H7 (cell line): ENCODE measurements at regions not wholly inside any gene's neighbourhood (a gene's known extent, or its start where the extent isn't known, plus 50 kb on each side); places are given as distances from the start of the nearest gene placed in this dataset.
A peak's percentile ranks its signal among the peaks of the same experiment; 100 is the strongest.

Experiments
- DNase-seq: peaks from one replicate; pipeline ENCODE4 v3.0.0; 2012
- H3K27me3 ChIP-seq: 2 replicates; pipeline ENCODE4 v1.6.0; 2011; ENCODE audit warnings: mild to moderate bottlenecking, low read length; ENCODE audit not compliant: control insufficient read depth, insufficient read depth
- H3K36me3 ChIP-seq: replicated peaks from 2 replicates; pipeline ENCODE4 v1.5.1; 2011; ENCODE audit warnings: low read length; ENCODE audit not compliant: control insufficient read depth, insufficient read depth
- H3K4me3 ChIP-seq: 2 replicates; pipeline ENCODE4 v1.5.1; 2011; ENCODE audit warnings: low read depth, mild to moderate bottlenecking, control low read depth, low read length, moderate library complexity; ENCODE audit not compliant: insufficient read depth

DNA sequence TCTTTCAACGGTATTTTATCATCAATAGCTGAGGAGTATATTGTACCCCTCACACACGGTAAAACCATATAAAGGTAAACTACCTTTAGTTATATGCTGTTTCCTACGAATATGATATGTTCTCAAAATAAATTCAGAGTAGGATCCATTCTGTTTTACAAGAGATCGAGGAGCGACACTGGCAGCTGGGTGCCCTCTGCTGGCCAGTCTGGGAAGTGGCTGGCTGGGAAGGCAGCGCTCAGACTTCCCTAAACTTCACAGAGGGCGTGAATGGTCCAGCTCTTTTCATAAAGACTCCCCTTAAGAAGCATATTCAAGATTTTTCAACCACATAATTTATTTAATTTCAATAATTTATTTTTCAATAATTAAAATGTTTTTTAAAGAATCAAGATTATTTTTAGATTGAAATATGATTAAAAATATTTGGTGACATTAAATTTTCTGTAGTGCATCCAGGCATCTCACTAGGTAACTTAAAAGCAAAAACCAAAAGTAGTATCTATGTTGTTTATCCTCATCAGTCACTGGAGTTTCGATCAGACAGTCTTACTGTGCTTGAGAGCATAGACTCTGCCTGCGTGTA lies 187.5 kb upstream of the PDE10A start:
- no peaks in the 10 kb centered on the region for H3K36me3 ChIP-seq
- peak; percentile 83 for DNase-seq
- H3K4me3 ChIP-seq = no peak overlapping the region
- peaks cover 28% of the 10 kb centered on the region; the same call in 1 of the 2 replicates for H3K27me3 ChIP-seq

- H3K27me3 ChIP-seq = peaks cover 25% of the 10 kb centered on the region; the same call in 1 of the 2 replicates
- no peaks in the 10 kb centered on the region for H3K36me3 ChIP-seq
- no peak overlapping the region for H3K4me3 ChIP-seq
- DNase-seq = peak; percentile 69
These were observed 186.7 kb upstream of the PDE10A start for GRCh38 chr6:165849534-165850430.

DNA sequence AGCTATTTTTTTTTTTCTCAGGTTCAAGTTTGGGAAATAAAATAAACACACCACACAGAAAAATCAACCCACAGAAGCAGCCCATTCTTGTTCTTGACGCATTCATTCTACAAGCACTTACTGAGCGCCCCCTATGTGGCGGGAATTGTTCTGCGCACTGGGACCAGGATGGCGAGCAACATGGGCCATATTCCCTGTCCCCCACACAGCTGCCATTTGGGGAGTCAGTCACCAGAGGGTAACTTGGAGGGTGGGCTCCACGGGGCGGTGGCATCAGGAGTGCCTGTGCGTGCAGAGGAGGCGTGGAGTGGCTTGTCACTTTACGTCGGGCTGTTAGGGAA lies 185.0 kb upstream of the PDE10A start:
- Histone ChIP-seq H3K27me3 (peaks cover 8% of the 10 kb centered on the region; the same call in 1 of the 2 replicates), H3K4me3 (no peak overlapping the region), H3K36me3 (no peaks in the 10 kb centered on the region)
- peak; percentile 63 for DNase-seq

DNA sequence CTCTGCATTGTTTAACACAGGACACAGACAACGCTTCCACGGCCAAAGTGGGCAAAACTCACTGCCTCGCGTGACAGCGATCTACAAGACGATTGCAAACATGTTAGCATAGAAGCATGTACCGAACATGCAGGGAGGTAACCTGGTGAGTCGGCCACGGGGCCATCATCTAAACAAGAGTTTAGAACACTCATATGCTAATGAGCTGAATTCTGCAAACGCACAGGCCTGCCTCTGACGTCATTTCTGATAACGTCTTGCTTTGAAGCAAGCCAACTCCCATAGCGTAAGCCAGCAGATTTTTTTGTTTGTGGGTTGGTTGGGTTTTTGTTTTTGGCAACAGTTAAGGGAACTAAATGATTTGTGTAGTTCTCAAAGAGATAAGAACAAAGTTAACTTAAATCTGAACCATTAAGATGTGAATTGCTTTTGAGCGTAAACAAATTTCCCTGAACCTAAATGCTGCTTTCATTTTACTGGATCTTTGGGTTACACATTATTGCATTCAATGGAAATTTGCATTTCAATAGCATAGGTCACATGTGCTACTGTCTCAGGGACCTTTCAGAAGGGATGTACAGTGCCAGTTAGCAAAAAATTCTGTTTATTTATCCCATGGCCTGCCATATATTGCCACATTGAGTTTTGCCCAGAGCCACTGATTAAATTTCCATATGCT lies 184.5 kb upstream of the PDE10A start:
- DNase-seq = peak; percentile 11
- no peaks in the 10 kb centered on the region for H3K36me3 ChIP-seq
- H3K4me3 ChIP-seq = no peak overlapping the region
- H3K27me3 ChIP-seq = peaks cover 5% of the 10 kb centered on the region; the same call in 1 of the 2 replicates

GRCh38 chr6:165846123-165846966 lies 183.3 kb upstream of the PDE10A start:
- H3K4me3 ChIP-seq = no peak overlapping the region
- peak; percentile 16 for DNase-seq
- H3K36me3 ChIP-seq = no peaks in the 10 kb centered on the region
- H3K27me3 ChIP-seq = no peaks in the 10 kb centered on the region

GRCh38 chr6:165845493-165845892 lies 182.5 kb upstream of the PDE10A start:
- no peaks in the 10 kb centered on the region for H3K36me3 ChIP-seq
- DNase-seq = peak; percentile 1
- H3K4me3 ChIP-seq = no peak overlapping the region
- no peaks in the 10 kb centered on the region for H3K27me3 ChIP-seq

- Histone ChIP-seq H3K27me3 (no peaks in the 10 kb centered on the region), H3K36me3 (no peaks in the 10 kb centered on the region), H3K4me3 (no peak overlapping the region)
- peak; percentile 2 for DNase-seq
These were observed 181.8 kb upstream of the PDE10A start for GRCh38 chr6:165844801-165845364.

GRCh38 chr6:165844232-165844631 lies 181.2 kb upstream of the PDE10A start:
- H3K36me3 ChIP-seq = no peaks in the 10 kb centered on the region
- no peak for DNase-seq
- H3K4me3 ChIP-seq = no peak overlapping the region
- no peaks in the 10 kb centered on the region for H3K27me3 ChIP-seq

- Histone ChIP-seq H3K4me3 (no peak overlapping the region), H3K27me3 (no peaks in the 10 kb centered on the region), H3K36me3 (no peaks in the 10 kb centered on the region)
- DNase-seq = no peak
These were observed 180.6 kb upstream of the PDE10A start for GRCh38 chr6:165843568-165844113.

DNA sequence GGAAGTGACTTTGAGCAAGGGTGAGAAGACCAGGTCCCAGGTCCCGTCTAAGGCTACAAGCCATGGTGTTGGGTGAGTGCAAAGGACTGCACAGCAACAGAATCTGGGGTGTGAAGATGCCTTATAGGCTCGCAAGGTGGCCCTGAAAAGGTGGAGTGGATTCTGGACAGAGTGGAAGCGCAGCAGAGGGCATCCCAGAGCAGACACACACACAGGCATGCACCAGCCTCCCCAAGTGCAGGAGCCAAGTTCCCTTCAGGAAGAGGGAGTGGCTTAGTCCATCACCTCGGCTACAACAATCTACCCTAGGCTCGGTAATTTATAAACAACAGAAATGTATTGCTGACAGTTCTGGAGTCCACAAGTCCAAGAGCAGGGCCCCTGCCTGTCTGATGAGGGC lies 180.1 kb upstream of the PDE10A start:
- no peaks in the 10 kb centered on the region for H3K27me3 ChIP-seq
- H3K4me3 ChIP-seq = no peak overlapping the region
- no peaks in the 10 kb centered on the region for H3K36me3 ChIP-seq
- no peak for DNase-seq

DNA sequence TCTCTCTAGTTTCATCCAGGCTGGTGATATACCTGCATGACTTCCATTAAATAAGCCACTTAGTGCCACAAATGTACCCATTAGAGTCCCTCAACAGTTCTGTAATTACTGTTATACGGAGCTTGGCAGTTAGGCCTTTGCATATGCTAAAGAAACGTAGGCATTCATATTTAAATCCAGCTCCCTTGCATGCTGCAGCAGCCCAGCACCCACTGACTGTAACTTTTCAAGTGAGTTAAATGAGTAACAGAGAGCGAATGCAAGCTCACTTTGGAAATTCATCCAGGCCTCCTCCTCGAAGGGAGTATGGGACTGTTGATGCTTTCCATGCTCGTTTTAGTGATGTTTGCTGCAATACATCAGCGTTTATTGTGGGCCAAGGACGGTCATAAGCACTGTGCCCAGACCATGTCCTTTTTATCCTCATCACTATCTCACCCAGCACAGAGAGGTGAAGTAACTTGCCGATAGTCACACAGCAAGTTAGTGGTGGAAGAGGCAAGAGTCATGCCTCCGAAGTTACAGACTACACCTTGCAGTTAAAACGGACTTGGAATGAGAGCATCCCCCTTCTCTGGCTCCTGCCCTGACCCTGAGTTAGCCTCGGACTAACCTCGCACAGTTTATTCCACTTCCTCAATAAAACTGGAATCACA lies 179.4 kb upstream of the PDE10A start:
- H3K36me3 ChIP-seq = no peaks in the 10 kb centered on the region
- H3K4me3 ChIP-seq = no peak overlapping the region
- H3K27me3 ChIP-seq = no peaks in the 10 kb centered on the region
- DNase-seq = peak; percentile 66

DNA sequence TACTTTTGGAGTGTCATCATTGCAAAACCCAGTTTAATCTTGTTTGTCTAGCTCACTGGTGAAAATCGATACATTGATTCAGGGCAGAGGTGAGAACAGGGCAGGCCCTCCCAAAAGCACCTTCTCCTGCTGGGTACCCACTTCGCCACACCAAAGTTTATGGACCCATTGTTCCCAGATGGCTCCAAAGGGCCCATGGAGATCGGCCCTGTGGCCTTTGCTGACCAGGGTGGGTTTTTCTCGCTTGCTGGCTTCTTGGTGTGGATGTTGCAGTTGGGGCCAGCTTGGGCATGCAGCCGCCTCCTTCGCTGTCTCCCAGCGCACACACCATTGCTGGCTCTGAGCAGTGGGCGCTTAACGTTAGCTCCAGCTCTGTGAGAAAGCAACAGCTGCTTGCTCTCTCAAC lies 178.1 kb upstream of the PDE10A start:
- H3K27me3 ChIP-seq = no peaks in the 10 kb centered on the region
- no peaks in the 10 kb centered on the region for H3K36me3 ChIP-seq
- DNase-seq = no peak
- no peak overlapping the region for H3K4me3 ChIP-seq

- no peak for DNase-seq
These were observed 175.1 kb upstream of the PDE10A start for GRCh38 chr6:165837948-165838745.

More at GRCh38 chr6:165837948-165838745, 175.1 kb upstream of the PDE10A start:
- no peaks in the 10 kb centered on the region for H3K36me3 ChIP-seq
- H3K27me3 ChIP-seq = no peaks in the 10 kb centered on the region; the same call in 1 of the 2 replicates
- H3K4me3 ChIP-seq = no peak overlapping the region
